Esophagus mucosa (tissue), 1 donor: ENCODE measurements at regions not wholly inside any gene's neighbourhood (a gene's known extent, or its start where the extent isn't known, plus 50 kb on each side); places are given as distances from the start of the nearest gene placed in this dataset.

Experiments
- ATAC-seq: fragments of 200-7000 bp; cut with Tn5 transposase; one replicate; pipeline ENCODE4 v1.9.1; 2020
- donor health status: DM: yes; HTN: yes; CAD: no.

- ATAC-seq, result no peak
These were observed 156.7 kb downstream of the AXIN2 start for GRCh38 chr17:65404761-65405160.

- no peak for ATAC-seq
These were observed 157.8 kb downstream of the AXIN2 start for GRCh38 chr17:65403626-65404025.

- ATAC-seq, result no peak
These were observed 158.6 kb downstream of the AXIN2 start for GRCh38 chr17:65402513-65403496.

- ATAC-seq, result no peak
These were observed 159.9 kb downstream of the AXIN2 start for GRCh38 chr17:65401561-65401960.

GRCh38 chr17:65400701-65401100 lies 160.7 kb downstream of the AXIN2 start:
- ATAC-seq, result no peak

GRCh38 chr17:65398040-65398787 lies 163.2 kb downstream of the AXIN2 start:
- ATAC-seq, result no peak

GRCh38 chr17:65395924-65396323 lies 165.5 kb downstream of the AXIN2 start:
- ATAC-seq, result no peak

GRCh38 chr17:65394811-65395472 lies 166.5 kb downstream of the AXIN2 start:
- no peak for ATAC-seq

GRCh38 chr17:65393514-65393913 lies 167.9 kb downstream of the AXIN2 start:
- no peak for ATAC-seq

- ATAC-seq, result no peak
These were observed 171.5 kb downstream of the AXIN2 start for GRCh38 chr17:65389949-65390348.

- ATAC-seq, result no peak
These were observed 172.0 kb downstream of the AXIN2 start for GRCh38 chr17:65389426-65389825.

- no peak for ATAC-seq
These were observed 172.5 kb downstream of the AXIN2 start for GRCh38 chr17:65388911-65389310.

GRCh38 chr17:65387322-65387721 lies 174.1 kb downstream of the AXIN2 start:
- ATAC-seq, result no peak

- no peak for ATAC-seq
These were observed 175.7 kb downstream of the AXIN2 start for GRCh38 chr17:65385726-65386125.

GRCh38 chr17:65385071-65385470 lies 176.4 kb downstream of the AXIN2 start:
- ATAC-seq, result no peak

- no peak for ATAC-seq
These were observed 180.3 kb downstream of the AXIN2 start for GRCh38 chr17:65381152-65381551.

GRCh38 chr17:65374966-65375365 lies 186.5 kb downstream of the AXIN2 start:
- no peak for ATAC-seq

GRCh38 chr17:65371702-65372101 lies 189.7 kb downstream of the AXIN2 start:
- ATAC-seq, result no peak

GRCh38 chr17:65370669-65371131 lies 190.7 kb downstream of the AXIN2 start:
- no peak for ATAC-seq

GRCh38 chr17:65368341-65368740 lies 193.1 kb downstream of the AXIN2 start:
- ATAC-seq, result no peak

- no peak for ATAC-seq
These were observed 195.2 kb downstream of the AXIN2 start for GRCh38 chr17:65366102-65366844.

- no peak for ATAC-seq
These were observed 196.3 kb downstream of the AXIN2 start for GRCh38 chr17:65365169-65365568.
